ENCODE measurements at regions not wholly inside any gene's neighbourhood (a gene's known extent, or its start where the extent isn't known, plus 50 kb on each side); places are given as distances from the start of the nearest gene placed in this dataset.

GRCh38 chr9:30732060-30732459, 1652.4 kb upstream of the ACO1 start:
- WGBS, 2 donors, result 64 to 66% methylated on average over 5 of the region's 5 CpGs
- TF ChIP-seq, protein P1, sequence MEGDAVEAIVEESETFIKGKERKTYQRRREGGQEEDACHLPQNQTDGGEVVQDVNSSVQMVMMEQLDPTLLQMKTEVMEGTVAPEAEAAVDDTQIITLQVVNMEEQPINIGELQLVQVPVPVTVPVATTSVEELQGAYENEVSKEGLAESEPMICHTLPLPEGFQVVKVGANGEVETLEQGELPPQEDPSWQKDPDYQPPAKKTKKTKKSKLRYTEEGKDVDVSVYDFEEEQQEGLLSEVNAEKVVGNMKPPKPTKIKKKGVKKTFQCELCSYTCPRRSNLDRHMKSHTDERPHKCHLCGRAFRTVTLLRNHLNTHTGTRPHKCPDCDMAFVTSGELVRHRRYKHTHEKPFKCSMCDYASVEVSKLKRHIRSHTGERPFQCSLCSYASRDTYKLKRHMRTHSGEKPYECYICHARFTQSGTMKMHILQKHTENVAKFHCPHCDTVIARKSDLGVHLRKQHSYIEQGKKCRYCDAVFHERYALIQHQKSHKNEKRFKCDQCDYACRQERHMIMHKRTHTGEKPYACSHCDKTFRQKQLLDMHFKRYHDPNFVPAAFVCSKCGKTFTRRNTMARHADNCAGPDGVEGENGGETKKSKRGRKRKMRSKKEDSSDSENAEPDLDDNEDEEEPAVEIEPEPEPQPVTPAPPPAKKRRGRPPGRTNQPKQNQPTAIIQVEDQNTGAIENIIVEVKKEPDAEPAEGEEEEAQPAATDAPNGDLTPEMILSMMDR (IDR thresholded peaks at IDR 0.05), result no peak
- Histone ChIP-seq H3K36me3 (no peaks in the 10 kb centered on the region), H3K27me3 (no peaks in the 10 kb centered on the region), H3K4me3 (no peak overlapping the region), H3K27ac (no peak overlapping the region), H3K9me3 (peaks cover 0 to 3% (median 0%) of the 10 kb centered on the region in 11 donors), H3K4me1 (no peaks in the 10 kb centered on the region)
- no peak for DNase-seq
- ATAC-seq, result no peak
- intact Hi-C loops (cut with DNase I), result loop anchor here in 1 of 10 donors (2.0 kb wide), 1 partner anchor 13 kb away; no protein-coding TSS in a partner anchor

DNA sequence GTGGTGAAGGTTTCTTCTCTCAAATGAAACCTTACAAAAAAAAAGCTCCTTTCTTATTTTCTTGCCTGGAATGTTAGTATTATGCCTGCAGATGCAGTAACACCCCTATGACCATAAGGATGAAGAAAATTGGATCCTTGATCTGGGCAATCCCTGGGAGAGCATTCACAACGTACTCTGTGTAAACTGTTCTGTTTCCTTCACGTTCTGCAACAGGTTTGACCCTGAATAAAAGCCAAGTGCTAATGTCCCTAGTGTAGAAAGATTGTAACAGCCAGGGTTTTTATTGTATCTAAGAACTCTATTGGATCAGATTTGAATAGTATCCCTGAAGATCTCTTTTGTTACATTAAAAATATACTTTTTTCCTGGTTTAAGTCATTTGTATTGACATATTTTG, 1639.6 kb upstream of the ACO1 start:
- 57 to 65% methylated on average over 2 of the region's 2 CpGs for WGBS, 2 donors
- TF ChIP-seq, protein P1 (IDR thresholded peaks at IDR 0.05), result no peak
- no peak for ATAC-seq

GRCh38 chr9:30746589-30746988, 1637.9 kb upstream of the ACO1 start:
- no peak for DNase-seq

More for the DNA sequence above, 1639.6 kb upstream of the ACO1 start:
- Histone ChIP-seq H3K27me3 (no peaks in the 10 kb centered on the region), H3K9me3 (no peaks in the 10 kb centered on the region), H3K27ac (no peak overlapping the region), H3K4me3 (no peak overlapping the region), H3K36me3 (no peaks in the 10 kb centered on the region), H3K4me1 (no peaks in the 10 kb centered on the region)
- DNase-seq, result no peak
- intact Hi-C loops (cut with DNase I), result no loop called here

DNA sequence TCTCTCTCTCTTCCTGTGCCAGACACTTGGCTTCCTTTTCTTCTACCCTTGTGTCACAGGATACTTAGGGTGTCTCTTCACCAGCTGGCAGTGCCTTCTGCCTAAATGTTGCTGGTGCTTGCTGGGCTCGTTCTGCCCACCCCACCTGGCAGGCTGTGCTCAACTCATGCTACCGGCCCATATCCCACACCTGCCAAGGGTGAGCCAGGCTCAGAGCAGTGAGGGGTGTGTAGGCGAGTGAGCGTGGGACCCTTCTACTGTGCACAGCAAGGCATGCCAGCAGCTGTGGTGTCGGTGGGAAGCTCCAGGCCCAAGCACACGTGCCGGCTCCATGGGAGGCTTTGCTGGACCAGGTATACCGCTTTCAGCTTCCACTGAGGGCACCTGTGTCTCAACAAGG, 1626.7 kb upstream of the ACO1 start:
- no peak for ATAC-seq

More at GRCh38 chr9:30746589-30746988, 1637.9 kb upstream of the ACO1 start:
- ATAC-seq, result no peak
- Histone ChIP-seq H3K4me1 (no peaks in the 10 kb centered on the region), H3K27ac (no peak overlapping the region), H3K36me3 (no peaks in the 10 kb centered on the region), H3K4me3 (no peak overlapping the region), H3K27me3 (no peaks in the 10 kb centered on the region), H3K9me3 (no peaks in the 10 kb centered on the region)
- TF ChIP-seq, protein P1 (IDR thresholded peaks at IDR 0.05), result no peak
- intact Hi-C loops (cut with DNase I), result no loop called here

More for the DNA sequence above, 1626.7 kb upstream of the ACO1 start:
- no peak overlapping the region for H3K4me3 ChIP-seq
- H3K4me1 ChIP-seq, result no peaks in the 10 kb centered on the region
- no peaks in the 10 kb centered on the region for H3K36me3 ChIP-seq
- peaks cover 0 to 9% (median 0%) of the 10 kb centered on the region in 11 donors for H3K9me3 ChIP-seq
- no peak for DNase-seq
- 87 to 90% methylated on average over 8 of the region's 8 CpGs for WGBS, 2 donors
- H3K27ac ChIP-seq, result no peak overlapping the region
- TF ChIP-seq, protein P1 (IDR thresholded peaks at IDR 0.05), result no peak
- H3K27me3 ChIP-seq, result no peaks in the 10 kb centered on the region
- intact Hi-C loops (cut with DNase I), result no loop called here
